ENCODE measurements at regions not wholly inside any gene's neighbourhood (a gene's known extent, or its start where the extent isn't known, plus 50 kb on each side); places are given as distances from the start of the nearest gene placed in this dataset.

DNA sequence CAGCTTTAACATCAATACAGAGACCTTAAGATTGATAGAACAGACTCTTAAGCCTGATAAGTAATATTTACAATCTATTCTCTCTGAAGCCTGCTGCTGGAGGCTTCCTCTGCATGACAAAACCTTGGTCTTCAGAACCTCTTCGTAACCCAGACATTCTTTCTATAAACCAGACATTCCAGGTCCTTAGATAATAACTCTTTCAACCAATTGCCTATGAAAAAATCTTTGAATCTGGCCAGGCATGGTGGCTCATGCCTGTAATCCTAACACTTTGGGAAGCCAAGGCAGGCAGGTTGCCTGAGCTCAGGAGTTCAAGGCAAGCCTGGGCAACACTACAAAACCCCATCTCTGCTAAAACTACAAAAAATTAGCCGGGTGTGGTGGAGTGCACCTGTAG, 327.8 kb downstream of the ENC1 start:
- no peak for TF ChIP-seq EGR1 (IDR thresholded peaks at IDR 0.05)
- TF ChIP-seq, protein P1, sequence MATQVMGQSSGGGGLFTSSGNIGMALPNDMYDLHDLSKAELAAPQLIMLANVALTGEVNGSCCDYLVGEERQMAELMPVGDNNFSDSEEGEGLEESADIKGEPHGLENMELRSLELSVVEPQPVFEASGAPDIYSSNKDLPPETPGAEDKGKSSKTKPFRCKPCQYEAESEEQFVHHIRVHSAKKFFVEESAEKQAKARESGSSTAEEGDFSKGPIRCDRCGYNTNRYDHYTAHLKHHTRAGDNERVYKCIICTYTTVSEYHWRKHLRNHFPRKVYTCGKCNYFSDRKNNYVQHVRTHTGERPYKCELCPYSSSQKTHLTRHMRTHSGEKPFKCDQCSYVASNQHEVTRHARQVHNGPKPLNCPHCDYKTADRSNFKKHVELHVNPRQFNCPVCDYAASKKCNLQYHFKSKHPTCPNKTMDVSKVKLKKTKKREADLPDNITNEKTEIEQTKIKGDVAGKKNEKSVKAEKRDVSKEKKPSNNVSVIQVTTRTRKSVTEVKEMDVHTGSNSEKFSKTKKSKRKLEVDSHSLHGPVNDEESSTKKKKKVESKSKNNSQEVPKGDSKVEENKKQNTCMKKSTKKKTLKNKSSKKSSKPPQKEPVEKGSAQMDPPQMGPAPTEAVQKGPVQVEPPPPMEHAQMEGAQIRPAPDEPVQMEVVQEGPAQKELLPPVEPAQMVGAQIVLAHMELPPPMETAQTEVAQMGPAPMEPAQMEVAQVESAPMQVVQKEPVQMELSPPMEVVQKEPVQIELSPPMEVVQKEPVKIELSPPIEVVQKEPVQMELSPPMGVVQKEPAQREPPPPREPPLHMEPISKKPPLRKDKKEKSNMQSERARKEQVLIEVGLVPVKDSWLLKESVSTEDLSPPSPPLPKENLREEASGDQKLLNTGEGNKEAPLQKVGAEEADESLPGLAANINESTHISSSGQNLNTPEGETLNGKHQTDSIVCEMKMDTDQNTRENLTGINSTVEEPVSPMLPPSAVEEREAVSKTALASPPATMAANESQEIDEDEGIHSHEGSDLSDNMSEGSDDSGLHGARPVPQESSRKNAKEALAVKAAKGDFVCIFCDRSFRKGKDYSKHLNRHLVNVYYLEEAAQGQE (IDR thresholded peaks at IDR 0.05; ENCODE audit: low read depth): no peak
